H1 (cell line): ENCODE measurements at regions not wholly inside any gene's neighbourhood (a gene's known extent, or its start where the extent isn't known, plus 50 kb on each side); places are given as distances from the start of the nearest gene placed in this dataset.

Experiments
- BACH1 ChIP-seq: IDR thresholded peaks from 2 replicates; pipeline ENCODE4 v1.6.1; 2012; ENCODE audit warnings: low read length, improper control_type of control experiment
- FOSL1 ChIP-seq: IDR thresholded peaks from 2 replicates; pipeline ENCODE4 v1.6.1; 2011; ENCODE audit warnings: mild to moderate bottlenecking, low read depth, low read length, moderate library complexity; ENCODE audit not compliant: insufficient read depth
- TCF12 ChIP-seq: IDR thresholded peaks from 2 replicates; pipeline ENCODE4 v1.6.1; 2011; ENCODE audit warnings: low read depth, mild to moderate bottlenecking, low read length

DNA sequence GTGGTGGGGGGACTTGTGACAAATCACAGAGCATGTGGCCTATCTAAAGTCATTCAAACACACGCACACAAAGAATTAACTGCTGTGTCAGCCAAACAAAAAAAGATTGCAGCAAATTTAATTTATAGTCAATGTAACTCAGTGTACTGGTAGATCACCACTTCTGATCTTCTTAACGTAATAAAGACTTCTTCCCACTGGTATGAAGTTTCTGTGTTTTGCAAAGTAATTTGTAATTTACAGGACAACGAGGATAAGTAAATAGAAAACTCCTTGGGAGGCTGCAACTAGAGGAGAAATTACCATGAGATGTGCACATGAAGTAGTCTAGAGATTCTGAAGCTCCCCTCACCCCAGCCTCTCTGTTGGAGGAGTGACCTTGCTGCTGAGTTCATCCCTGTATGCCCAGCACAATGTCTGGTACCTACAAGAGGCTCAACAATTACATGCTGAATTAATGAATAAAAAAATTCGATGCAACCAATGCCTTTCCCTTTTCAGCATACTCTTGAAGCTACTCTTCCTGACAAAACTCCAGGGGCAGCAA is 207.3 kb downstream of the ARRDC4 start (continued):
- TF ChIP-seq TCF12 (no peak), FOSL1 (no peak), BACH1 (no peak)
